IPS-18c (cell line): ENCODE measurements at regions not wholly inside any gene's neighbourhood (a gene's known extent, or its start where the extent isn't known, plus 50 kb on each side); places are given as distances from the start of the nearest gene placed in this dataset.

Source experiments
- H3K4me3 ChIP-seq: 2 replicates; pipeline ENCODE4 v1.7.0; 2013; ENCODE audit warnings: low read depth, mild to moderate bottlenecking, low read length, moderate library complexity; ENCODE audit not compliant: insufficient read depth
- H3K9me3 ChIP-seq: one replicate; pipeline ENCODE4 v1.6.1; 2013; ENCODE audit warnings: mild to moderate bottlenecking, low read length, moderate library complexity; ENCODE audit not compliant: control insufficient read depth, insufficient read depth

DNA sequence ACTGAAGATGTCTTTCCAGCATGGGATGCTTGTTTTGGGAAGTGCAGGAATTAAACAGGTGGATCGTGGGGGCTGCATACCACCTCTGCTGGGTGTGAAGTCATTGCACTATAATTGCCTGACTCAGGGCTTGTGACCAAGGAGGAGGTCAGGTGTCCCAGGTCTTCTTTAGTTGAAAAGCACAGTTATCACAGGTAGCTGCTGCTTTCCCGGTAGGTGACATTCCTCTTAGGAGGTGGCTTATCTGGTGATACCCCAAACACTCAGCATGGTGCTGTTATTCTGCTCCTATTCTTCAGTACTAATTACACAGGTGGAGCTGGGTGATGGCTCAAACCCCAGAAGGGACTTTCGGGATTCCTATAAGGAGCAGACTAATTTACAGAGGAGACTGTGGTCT lies 320.3 kb upstream of the PLXNA2 start:
- no peaks in the 10 kb centered on the region for H3K9me3 ChIP-seq
- H3K4me3 ChIP-seq, result no peak overlapping the region

- Histone ChIP-seq H3K4me3 (no peak overlapping the region), H3K9me3 (no peaks in the 10 kb centered on the region)
Observed at GRCh38 chr1:208565756-208566440, 321.7 kb upstream of the PLXNA2 start.

GRCh38 chr1:208569181-208569580 lies 325.0 kb upstream of the PLXNA2 start:
- Histone ChIP-seq H3K9me3 (no peaks in the 10 kb centered on the region), H3K4me3 (no peak overlapping the region)

DNA sequence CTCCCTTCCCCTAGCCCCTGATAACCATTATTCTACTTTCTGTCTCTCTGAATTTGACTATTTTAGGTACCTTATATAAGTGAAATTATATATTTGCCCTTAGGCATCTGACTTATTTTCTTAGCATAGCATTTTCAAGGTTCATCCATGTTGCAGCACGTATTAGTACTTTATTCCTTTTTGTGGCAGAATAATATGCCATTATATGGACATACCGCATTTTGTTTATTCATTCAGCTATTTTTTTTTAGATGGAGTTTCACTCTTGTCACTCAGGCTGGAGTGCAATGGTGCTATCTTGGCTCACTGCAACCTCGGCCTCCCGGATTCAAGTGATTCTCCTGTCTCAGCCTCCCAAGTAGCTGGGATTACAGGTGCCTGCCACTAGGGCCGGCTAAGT lies 326.2 kb upstream of the PLXNA2 start:
- no peak overlapping the region for H3K4me3 ChIP-seq

DNA sequence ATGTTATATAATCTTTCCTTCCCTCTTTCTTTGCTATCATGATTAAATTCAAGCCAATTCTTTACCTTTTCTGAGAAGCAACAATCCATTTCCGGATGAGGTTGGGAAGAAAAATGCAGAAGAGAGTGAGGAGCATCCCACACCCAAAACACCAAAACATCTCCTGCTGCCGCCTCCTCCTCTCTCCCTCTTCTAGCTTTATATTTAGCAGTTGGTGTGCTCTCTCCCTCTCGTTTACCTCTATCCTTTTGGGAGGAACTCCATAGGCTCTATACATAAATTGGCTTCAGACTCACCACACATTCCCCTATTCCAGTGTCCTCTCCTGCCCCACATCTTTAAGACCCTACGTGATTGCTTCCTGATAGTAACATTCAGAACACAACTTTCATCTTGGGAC lies 332.2 kb upstream of the PLXNA2 start:
- no peak overlapping the region for H3K4me3 ChIP-seq
- H3K9me3 ChIP-seq, result no peaks in the 10 kb centered on the region

More for the DNA sequence above, 326.2 kb upstream of the PLXNA2 start:
- H3K9me3 ChIP-seq, result no peaks in the 10 kb centered on the region

DNA sequence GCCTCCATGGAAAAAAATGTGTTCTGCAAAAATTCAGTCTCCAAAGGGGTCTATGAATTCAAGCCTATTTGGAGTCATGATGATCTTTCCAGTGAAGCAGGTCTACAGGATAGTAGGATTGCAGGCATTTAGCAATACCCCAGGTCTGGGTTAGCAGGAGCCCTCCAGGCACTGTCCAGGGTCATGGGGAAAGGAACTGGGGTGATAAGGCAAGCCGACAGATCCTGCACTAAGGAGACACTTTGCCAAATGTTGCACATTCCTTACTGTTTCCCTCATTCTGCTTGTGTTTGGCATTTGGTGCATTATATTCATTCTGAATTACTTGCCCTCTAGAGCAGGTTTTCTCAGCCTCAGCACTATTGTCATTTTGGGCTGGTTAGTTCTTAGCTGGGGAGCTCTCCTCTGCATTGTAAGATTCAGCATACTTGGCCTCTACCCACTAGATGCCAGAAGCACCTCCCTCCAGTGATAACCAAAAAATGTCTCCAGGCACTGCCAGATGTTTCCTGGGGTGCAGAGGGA lies 333.3 kb upstream of the PLXNA2 start:
- Histone ChIP-seq H3K4me3 (no peak overlapping the region), H3K9me3 (no peaks in the 10 kb centered on the region)

DNA sequence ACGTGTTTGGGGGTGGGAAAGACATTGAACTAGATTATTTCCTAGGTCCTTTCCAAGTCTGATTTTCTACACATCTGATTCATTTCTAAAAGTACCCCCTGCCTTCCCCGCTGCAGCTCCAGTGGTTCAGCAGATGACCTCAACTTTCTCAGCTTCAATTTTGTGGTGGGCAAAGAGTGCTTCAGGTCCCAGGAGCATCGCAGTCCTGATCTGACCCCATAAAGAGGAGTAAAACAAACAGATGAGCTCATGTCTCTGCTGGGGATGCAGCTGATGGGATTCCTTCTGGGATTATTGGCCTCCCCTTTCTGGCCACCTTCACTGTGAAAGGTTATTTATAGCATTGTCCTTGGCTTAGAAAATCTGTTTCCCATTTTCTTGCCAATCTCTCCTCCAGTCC lies 337.0 kb upstream of the PLXNA2 start:
- no peak overlapping the region for H3K4me3 ChIP-seq

GRCh38 chr1:208581667-208582066 lies 337.5 kb upstream of the PLXNA2 start:
- peaks cover 2% of the 10 kb centered on the region for H3K9me3 ChIP-seq
- no peak overlapping the region for H3K4me3 ChIP-seq

More for the DNA sequence above, 337.0 kb upstream of the PLXNA2 start:
- H3K9me3 ChIP-seq, result peaks cover 2% of the 10 kb centered on the region

DNA sequence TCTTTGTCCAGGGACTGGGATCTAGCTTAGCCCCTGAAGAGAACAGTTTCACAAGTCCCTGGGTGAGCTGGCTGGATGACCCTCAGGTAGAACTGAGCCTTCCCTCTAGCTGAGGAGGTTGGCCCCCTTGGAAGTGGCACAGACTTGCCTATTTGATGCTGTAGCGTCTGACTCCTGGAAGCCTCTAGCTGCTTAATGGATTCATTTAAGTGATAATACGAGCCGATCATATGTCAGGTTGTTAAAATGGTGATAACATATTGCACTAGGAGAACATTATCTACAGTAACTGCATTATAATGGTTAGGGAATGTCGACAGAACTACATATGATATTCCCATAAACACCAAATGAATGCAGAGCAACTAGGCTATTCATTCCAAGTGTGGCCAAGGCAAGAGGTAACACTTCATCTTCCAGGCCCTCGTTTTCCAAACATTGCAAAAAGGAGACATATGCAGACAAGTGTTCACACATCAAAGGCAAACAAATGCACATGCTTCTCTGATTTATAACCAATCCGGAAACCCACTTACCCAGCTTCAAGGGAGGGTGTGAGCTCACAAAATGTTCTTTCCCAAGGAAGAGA lies 340.1 kb upstream of the PLXNA2 start:
- H3K9me3 ChIP-seq, result peaks cover 2% of the 10 kb centered on the region

DNA sequence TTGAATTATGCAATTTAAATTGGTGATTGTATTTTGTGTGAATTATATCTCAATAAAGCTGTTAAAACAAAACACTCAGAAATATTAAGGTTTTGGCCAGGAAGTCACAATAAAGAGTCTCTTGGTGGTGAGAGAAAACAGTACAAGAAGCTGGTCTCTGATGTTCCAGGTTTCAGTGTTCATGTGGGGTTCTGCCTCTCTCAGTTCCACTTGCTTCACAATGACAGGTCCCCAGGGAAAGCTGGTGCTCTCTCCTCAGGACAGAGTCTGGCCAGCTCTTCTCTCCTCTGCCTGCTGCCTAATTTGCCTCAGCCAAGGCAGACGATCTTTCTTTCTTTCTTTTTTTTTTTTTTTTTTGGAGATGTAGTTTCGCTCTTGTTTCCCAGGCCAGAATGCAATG lies 342.9 kb upstream of the PLXNA2 start:
- H3K9me3 ChIP-seq, result peaks cover 2% of the 10 kb centered on the region
- no peak overlapping the region for H3K4me3 ChIP-seq

More for the DNA sequence above, 340.1 kb upstream of the PLXNA2 start:
- H3K4me3 ChIP-seq, result no peak overlapping the region

DNA sequence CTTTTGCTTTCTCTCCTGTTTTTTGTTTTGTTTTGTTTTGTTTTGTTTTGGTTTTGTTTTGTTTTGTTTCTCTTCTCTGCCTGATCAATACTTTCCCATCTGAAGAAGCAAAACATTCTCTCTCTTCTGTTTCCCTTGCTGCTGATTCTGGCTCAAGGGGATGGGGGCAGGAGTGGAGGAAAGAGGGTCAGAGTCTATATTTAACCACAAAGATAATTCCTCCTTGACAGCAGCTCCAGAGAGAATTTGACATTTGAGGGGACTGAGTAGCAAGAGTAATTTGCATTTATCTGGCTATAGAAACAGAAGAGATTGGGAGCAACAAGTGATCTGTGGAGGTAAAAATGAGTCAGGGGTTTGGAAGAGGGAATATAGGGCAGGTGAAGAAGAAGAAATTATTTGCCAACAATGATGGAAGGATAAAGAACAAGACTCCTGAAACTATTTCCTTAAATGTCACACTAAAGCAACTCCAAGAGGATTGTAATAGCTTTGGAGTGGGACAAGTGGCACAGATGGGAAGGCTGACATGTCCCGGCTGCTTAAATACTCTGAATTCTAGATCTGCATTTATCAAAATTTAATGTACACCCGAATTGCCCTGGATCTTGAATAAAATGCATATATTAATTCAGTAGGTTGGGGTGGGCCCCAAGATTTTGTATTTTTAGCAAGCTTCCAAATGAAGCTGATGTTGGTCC lies 349.3 kb upstream of the PLXNA2 start:
- no peak overlapping the region for H3K4me3 ChIP-seq
- H3K9me3 ChIP-seq, result no peaks in the 10 kb centered on the region

- Histone ChIP-seq H3K4me3 (no peak overlapping the region), H3K9me3 (no peaks in the 10 kb centered on the region)
Observed at GRCh38 chr1:208595236-208595635, 351.1 kb upstream of the PLXNA2 start.

GRCh38 chr1:208595745-208596144 lies 351.6 kb upstream of the PLXNA2 start:
- H3K9me3 ChIP-seq, result no peaks in the 10 kb centered on the region
- no peak overlapping the region for H3K4me3 ChIP-seq

- Histone ChIP-seq H3K4me3 (no peak overlapping the region), H3K9me3 (no peaks in the 10 kb centered on the region)
Observed at GRCh38 chr1:208597571-208597970, 353.4 kb upstream of the PLXNA2 start.

DNA sequence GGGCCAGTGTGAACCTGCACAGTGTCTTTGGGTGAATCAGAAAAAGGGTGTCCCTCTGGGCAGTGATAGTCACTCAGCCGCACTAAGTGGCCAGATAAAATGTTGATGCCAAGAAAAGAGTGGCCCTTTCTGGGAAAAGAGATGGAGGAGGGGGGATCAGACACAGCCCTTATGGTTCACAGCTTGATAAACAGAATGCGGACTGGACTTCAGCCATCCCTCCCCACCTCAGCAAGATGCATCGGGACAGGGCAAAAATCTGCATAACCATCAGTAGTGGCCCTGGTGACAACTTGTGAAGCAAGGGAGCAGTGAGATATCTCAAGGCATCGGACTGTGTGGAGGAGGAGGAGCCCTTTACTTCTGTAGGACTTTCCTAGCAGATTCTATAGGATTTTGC lies 353.8 kb upstream of the PLXNA2 start:
- Histone ChIP-seq H3K9me3 (no peaks in the 10 kb centered on the region), H3K4me3 (no peak overlapping the region)

DNA sequence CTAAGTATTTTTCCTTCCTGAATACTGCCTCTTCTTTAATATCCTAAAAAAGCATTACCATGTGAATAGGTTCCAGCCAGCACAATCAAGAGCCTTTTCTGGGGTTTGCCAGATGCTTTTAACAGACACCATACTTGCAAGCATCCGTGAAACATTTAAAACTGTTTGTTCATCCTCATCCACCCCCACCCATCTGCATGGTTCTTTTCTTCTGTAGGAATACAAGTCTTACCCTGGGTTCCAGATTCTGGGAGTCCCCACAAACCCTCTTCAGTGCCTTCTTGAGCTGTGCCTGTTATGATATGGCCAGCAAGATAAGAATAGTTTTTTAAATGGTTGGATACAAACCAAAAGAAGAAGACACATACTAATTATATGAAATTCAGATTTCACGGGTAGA lies 354.9 kb upstream of the PLXNA2 start:
- Histone ChIP-seq H3K9me3 (no peaks in the 10 kb centered on the region), H3K4me3 (no peak overlapping the region)

- no peak overlapping the region for H3K4me3 ChIP-seq
- no peaks in the 10 kb centered on the region for H3K9me3 ChIP-seq
Observed at GRCh38 chr1:208600456-208601190, 356.4 kb upstream of the PLXNA2 start.
